GM13977 (cell line): ENCODE measurements at regions not wholly inside any gene's neighbourhood (a gene's known extent, or its start where the extent isn't known, plus 50 kb on each side); places are given as distances from the start of the nearest gene placed in this dataset.

Source experiments
- DNase-seq: peaks from one replicate; pipeline ENCODE4 v3.0.0; 2012; ENCODE audit warnings: low spot score
- CTCF ChIP-seq: IDR thresholded peaks from 2 replicates; pipeline ENCODE4 v1.5.1; 2012; ENCODE audit warnings: mild to moderate bottlenecking, control low read depth; ENCODE audit not compliant: insufficient read depth; ENCODE audit errors: extremely low read depth, missing control alignments
- in situ Hi-C: fragments of 300-500 bp; cut with MboI; formaldehyde crosslinking; loops from one replicate; pipeline ENCODE4 v1.12.0; 2022; ENCODE audit warnings: low sequenced_read_pairs, low pct_unique_long_range_greater_than_20kb, mixed read lengths, inconsistent platforms; ENCODE audit not compliant: unreplicated experiment

GRCh38 chr7:26525398-26526264 lies 234.0 kb downstream of the SNX10 start:
- no peak for TF ChIP-seq CTCF
- DNase-seq = no peak
- in situ Hi-C loops = no loop called here

- in situ Hi-C loops = no loop called here
- no peak for DNase-seq
- TF ChIP-seq CTCF = no peak
These were observed 234.6 kb downstream of the SNX10 start for GRCh38 chr7:26526265-26526587.

DNA sequence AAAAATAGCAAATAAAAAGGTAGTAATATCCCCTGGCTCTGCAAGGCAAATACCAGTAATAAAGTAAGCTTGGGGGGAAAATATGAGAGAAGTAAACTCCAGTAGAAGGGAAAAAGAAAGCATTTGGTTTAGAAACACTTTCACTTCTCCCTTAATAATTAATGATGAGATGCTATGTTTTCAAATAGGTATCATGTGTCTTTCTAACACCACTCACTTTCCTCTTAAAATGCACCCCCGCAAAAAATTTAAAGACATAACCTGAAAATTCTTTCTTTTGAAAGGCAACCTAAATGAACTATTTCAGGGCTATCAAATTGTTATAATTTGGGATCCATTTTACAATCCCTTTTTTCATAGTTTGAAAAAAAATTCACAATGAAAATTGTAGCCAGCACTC lies 240.3 kb downstream of the SNX10 start:
- TF ChIP-seq CTCF = no peak
- in situ Hi-C loops = no loop called here
- no peak for DNase-seq

- DNase-seq = no peak
- no peak for TF ChIP-seq CTCF
- in situ Hi-C loops = no loop called here
These were observed 240.8 kb downstream of the SNX10 start for GRCh38 chr7:26532471-26532870.

DNA sequence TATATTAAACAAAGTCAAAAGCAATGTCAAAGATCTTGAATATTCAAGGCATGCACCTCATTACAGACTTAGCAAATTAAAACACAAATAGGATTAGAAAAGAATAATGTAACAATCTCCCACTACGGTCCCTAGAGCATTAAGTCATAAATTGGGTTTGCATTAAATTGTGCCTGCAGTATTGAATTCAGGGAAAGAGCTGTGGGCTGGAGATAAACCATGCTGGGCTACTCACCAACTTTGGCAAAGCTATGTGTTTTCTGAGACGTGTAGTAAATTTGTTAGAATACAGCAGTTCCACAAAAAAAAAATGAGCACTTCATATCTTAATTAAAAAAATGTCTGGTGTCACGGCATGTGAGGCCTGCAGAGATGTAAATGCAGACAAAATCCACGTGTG lies 241.6 kb downstream of the SNX10 start:
- TF ChIP-seq CTCF = no peak
- no peak for DNase-seq
- in situ Hi-C loops = no loop called here

- in situ Hi-C loops = no loop called here
- no peak for TF ChIP-seq CTCF
- no peak for DNase-seq
These were observed 243.2 kb downstream of the SNX10 start for GRCh38 chr7:26534649-26535482.
